Endothelial cell (in vitro differentiated cells): ENCODE measurements at regions not wholly inside any gene's neighbourhood (a gene's known extent, or its start where the extent isn't known, plus 50 kb on each side); places are given as distances from the start of the nearest gene placed in this dataset.

Experiments
- DNase-seq: peaks from one replicate; pipeline ENCODE4 v3.0.0; 2021; ENCODE audit warnings: low spot score
- H3K27ac Mint-ChIP-seq: one replicate; pipeline ENCODE4 v1.8.0; 2021; ENCODE audit warnings: mixed read lengths, inconsistent platforms; ENCODE audit not compliant: unreplicated experiment
- H3K27me3 Mint-ChIP-seq: one replicate; pipeline ENCODE4 v1.8.0; 2021; ENCODE audit warnings: mild to moderate bottlenecking, moderate library complexity, mixed read lengths, inconsistent platforms; ENCODE audit not compliant: unreplicated experiment
- H3K36me3 Mint-ChIP-seq: one replicate; pipeline ENCODE4 v1.8.0; 2021; ENCODE audit warnings: mild to moderate bottlenecking, low read depth, mixed read lengths, inconsistent platforms; ENCODE audit not compliant: unreplicated experiment
- H3K4me1 Mint-ChIP-seq: one replicate; pipeline ENCODE4 v1.8.0; 2021; ENCODE audit warnings: mild to moderate bottlenecking, mixed read lengths, inconsistent platforms; ENCODE audit not compliant: unreplicated experiment
- H3K4me3 Mint-ChIP-seq: one replicate; pipeline ENCODE4 v1.8.0; 2021; ENCODE audit warnings: mild to moderate bottlenecking, mixed read lengths, inconsistent platforms; ENCODE audit not compliant: unreplicated experiment
- H3K9me3 Mint-ChIP-seq: one replicate; pipeline ENCODE4 v1.8.0; 2021; ENCODE audit warnings: mixed read lengths, inconsistent platforms; ENCODE audit not compliant: unreplicated experiment
- TF ChIP-seq, protein P1 (sequence below): fragments of 200-600 bp; sonication (generic); IDR thresholded peaks from one replicate; pipeline ENCODE4 v1.5.0; 2021; ENCODE audit warnings: antibody characterized with exemption; ENCODE audit not compliant: unreplicated experiment

DNA sequence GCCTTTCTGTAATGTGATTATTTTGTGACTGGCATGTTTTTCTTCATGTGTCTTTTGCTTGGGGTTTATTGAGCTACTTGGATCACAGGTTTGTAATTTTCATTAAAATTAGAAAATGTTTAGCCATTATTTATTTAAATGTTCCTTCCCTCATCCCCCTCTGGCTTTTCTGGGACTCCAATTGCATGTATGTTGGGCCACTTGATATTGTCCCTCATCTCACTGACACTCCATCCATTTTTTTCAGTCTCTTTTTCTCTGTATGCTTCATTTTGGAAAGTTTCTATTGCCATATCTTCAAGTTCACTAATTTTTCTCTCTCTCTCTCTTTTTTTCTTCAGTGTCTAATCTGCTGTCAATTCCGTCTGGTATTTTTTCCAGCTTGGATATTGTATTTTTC is 390.1 kb downstream of the PRDM2 start:
- no peaks in the 10 kb centered on the region for H3K4me1 Mint-ChIP-seq
- H3K36me3 Mint-ChIP-seq: no peaks in the 10 kb centered on the region
- H3K27me3 Mint-ChIP-seq: no peaks in the 10 kb centered on the region
- no peaks in the 10 kb centered on the region for H3K9me3 Mint-ChIP-seq
- no peak overlapping the region for H3K4me3 Mint-ChIP-seq
- no peak for DNase-seq
- TF ChIP-seq, protein P1, sequence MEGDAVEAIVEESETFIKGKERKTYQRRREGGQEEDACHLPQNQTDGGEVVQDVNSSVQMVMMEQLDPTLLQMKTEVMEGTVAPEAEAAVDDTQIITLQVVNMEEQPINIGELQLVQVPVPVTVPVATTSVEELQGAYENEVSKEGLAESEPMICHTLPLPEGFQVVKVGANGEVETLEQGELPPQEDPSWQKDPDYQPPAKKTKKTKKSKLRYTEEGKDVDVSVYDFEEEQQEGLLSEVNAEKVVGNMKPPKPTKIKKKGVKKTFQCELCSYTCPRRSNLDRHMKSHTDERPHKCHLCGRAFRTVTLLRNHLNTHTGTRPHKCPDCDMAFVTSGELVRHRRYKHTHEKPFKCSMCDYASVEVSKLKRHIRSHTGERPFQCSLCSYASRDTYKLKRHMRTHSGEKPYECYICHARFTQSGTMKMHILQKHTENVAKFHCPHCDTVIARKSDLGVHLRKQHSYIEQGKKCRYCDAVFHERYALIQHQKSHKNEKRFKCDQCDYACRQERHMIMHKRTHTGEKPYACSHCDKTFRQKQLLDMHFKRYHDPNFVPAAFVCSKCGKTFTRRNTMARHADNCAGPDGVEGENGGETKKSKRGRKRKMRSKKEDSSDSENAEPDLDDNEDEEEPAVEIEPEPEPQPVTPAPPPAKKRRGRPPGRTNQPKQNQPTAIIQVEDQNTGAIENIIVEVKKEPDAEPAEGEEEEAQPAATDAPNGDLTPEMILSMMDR: no peak
- no peak overlapping the region for H3K27ac Mint-ChIP-seq

DNA sequence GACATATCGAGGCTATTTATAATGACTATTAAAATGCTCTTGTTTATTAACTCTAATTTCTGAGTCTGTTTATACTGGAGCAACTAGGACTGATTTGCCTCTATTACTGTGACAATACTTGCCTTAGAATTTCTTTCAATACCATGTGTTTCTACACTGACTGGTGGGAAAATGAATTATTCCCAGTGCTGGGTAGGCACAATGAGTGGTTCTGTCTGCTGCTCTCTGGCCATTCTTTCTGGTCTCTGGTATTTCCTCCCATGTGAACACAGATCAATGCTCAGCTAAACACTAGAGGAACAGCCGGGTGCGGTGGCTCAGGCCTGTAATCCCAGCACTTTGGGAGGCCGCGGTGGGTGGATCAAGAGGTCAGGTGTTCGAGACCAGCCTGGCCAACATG is 390.5 kb downstream of the PRDM2 start:
- Mint-ChIP-seq H3K9me3 (no peaks in the 10 kb centered on the region), H3K36me3 (no peaks in the 10 kb centered on the region), H3K4me3 (no peak overlapping the region), H3K4me1 (no peaks in the 10 kb centered on the region), H3K27ac (no peak overlapping the region), H3K27me3 (peaks cover 3% of the 10 kb centered on the region)
- TF ChIP-seq, protein P1: no peak
- DNase-seq: no peak

DNA sequence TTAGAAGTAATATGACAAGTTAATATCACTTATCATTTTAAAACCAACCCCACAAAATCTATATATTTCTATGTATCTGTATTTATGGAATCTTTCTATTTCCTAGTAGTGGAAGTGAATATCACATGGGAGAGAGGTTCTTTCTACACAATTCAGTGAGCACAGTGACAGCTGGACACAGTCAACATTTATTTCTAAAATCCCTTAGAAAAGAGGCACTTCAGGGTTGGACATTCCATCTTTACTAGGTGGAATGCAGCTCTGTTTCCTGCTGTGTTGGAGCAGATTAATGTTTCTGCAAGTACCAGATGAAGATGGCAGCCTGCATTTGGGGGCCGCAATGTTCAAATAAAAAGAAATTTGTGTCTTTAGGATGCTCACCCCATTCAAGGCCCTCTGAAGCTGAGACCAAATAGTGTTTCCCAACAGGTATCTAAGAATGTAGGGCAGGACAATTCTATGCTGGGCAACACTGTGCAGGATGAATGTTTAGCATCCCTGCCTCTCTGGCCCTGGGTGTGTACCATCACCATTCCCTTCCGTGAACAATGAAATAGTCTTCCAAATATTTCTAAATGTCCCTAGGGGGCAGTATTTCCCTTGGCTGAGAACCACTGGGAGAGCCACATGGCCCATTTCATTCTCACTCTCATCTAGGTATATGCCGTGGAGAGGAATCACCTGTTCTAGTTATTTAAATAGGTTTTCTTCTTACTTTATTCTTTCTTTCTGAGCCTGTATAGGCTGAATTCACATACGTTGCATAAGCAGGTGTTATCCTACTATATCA is 394.8 kb downstream of the PRDM2 start:
- Mint-ChIP-seq H3K36me3 (no peaks in the 10 kb centered on the region), H3K9me3 (no peaks in the 10 kb centered on the region), H3K4me1 (no peaks in the 10 kb centered on the region), H3K27me3 (peaks cover 3% of the 10 kb centered on the region), H3K27ac (no peak overlapping the region), H3K4me3 (no peak overlapping the region)
- DNase-seq: no peak
- TF ChIP-seq, protein P1: peak; percentile 64

DNA sequence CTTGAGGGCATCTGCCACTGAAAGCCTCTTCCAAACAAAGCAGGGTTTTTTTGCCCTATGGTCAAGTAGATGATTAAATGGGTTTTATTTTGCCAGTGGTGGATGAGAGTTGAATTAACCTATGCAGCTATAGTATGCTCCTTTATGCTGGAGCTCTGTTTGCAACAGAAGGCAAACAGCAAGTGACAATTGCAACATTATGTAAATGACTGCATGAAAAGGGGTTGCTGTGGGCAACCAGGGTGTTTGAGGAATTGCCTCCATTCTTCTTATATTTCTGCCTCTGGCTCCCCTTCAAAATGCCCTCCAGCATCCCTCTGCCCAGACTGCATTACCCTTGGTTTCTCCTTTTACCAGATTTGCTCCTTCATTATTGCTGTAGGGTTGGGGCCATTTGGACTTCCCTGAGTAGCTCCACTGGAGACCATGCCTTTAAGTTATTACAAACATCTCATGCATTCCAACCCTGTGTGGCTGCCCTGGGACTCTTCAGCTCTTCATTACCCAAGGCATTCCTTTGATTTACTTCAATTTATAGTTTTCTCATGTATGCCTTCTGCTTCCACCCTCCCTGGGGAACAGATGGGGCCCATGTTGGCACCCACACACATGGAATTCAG is 398.4 kb downstream of the PRDM2 start:
- H3K9me3 Mint-ChIP-seq: no peaks in the 10 kb centered on the region
- no peaks in the 10 kb centered on the region for H3K36me3 Mint-ChIP-seq
- peaks cover 3% of the 10 kb centered on the region for H3K27me3 Mint-ChIP-seq
- no peaks in the 10 kb centered on the region for H3K4me1 Mint-ChIP-seq
- TF ChIP-seq, protein P1: no peak
- DNase-seq: no peak
- no peak overlapping the region for H3K4me3 Mint-ChIP-seq
- H3K27ac Mint-ChIP-seq: no peak overlapping the region

DNA sequence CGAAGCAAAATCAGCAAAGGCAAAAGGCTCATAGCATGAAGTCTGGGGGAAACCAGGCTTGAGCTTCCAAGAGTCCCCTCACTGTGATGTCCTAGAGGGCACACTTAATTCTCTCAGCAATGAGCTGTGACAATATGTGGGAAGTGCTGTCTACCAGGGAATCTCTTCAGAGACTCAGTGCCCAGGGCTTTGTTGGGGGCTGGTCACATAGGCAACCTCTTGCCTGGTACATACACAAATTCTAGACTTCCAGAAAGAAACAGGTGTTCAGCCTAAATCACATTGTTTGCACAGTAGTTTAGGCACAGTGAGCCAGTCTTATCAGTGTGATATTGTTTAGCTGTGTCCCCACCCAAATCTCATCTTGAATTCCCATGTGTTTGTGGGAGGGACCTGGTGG is 400.5 kb downstream of the PRDM2 start:
- no peak overlapping the region for H3K27ac Mint-ChIP-seq
- H3K27me3 Mint-ChIP-seq: no peaks in the 10 kb centered on the region
- no peaks in the 10 kb centered on the region for H3K36me3 Mint-ChIP-seq
- no peaks in the 10 kb centered on the region for H3K4me1 Mint-ChIP-seq
- no peak for DNase-seq
- TF ChIP-seq, protein P1: no peak
- no peak overlapping the region for H3K4me3 Mint-ChIP-seq
- H3K9me3 Mint-ChIP-seq: no peaks in the 10 kb centered on the region
